GM23338 (cell line): ENCODE measurements at regions not wholly inside any gene's neighbourhood (a gene's known extent, or its start where the extent isn't known, plus 50 kb on each side); places are given as distances from the start of the nearest gene placed in this dataset.

Experiments used
- ATAC-seq: fragments of 200-7000 bp; cut with Tn5 transposase; 3 replicates; pipeline ENCODE4 v1.9.1; 2020
- DNase-seq: peaks from one replicate; pipeline ENCODE4 v3.0.0-alpha.2; 2015; ENCODE audit warnings: low spot score
- H2AFZ ChIP-seq: fragments of 200-600 bp; sonication (generic); 2 replicates; pipeline ENCODE4 v1.8.0; 2016; ENCODE audit warnings: antibody characterized with exemption, mild to moderate bottlenecking, moderate library complexity
- H3F3A ChIP-seq: fragments of 200-600 bp; sonication (generic); replicated peaks from 2 replicates; pipeline ENCODE4 v1.8.0; 2017; ENCODE audit warnings: antibody characterized with exemption, mixed run types, low read depth
- H3K27ac ChIP-seq: fragments of 200-600 bp; sonication (generic); 2 replicates; pipeline ENCODE4 v1.6.1; 2016; ENCODE audit warnings: low read depth
- H3K27me3 ChIP-seq: fragments of 200-600 bp; sonication (generic); 2 replicates; pipeline ENCODE4 v1.8.0; 2016; ENCODE audit warnings: mild to moderate bottlenecking, mixed run types, moderate library complexity; ENCODE audit not compliant: insufficient read depth
- H3K36me3 ChIP-seq: fragments of 200-600 bp; sonication (generic); 2 replicates; pipeline ENCODE4 v1.8.0; 2016; ENCODE audit warnings: mild to moderate bottlenecking; ENCODE audit not compliant: insufficient read depth
- H3K4me1 ChIP-seq: fragments of 200-600 bp; sonication (generic); 2 replicates; pipeline ENCODE4 v1.8.0; 2016; ENCODE audit warnings: mild to moderate bottlenecking, moderate library complexity; ENCODE audit not compliant: insufficient read depth
- H3K4me2 ChIP-seq: fragments of 200-600 bp; sonication (generic); 2 replicates; pipeline ENCODE4 v1.7.1; 2017; ENCODE audit warnings: mixed run types
- H3K4me3 ChIP-seq: fragments of 200-600 bp; sonication (generic); 2 replicates; pipeline ENCODE4 v1.6.1; 2016; ENCODE audit warnings: mixed run types
- H3K79me2 ChIP-seq: fragments of 200-600 bp; sonication (generic); replicated peaks from 2 replicates; pipeline ENCODE4 v1.8.0; 2017; ENCODE audit warnings: mild to moderate bottlenecking; ENCODE audit not compliant: insufficient read depth
- H3K9me2 ChIP-seq: fragments of 200-600 bp; sonication (generic); 2 replicates; pipeline ENCODE4 v1.8.0; 2017; ENCODE audit not compliant: insufficient read depth
- H4K20me1 ChIP-seq: fragments of 200-600 bp; sonication (generic); replicated peaks from 2 replicates; pipeline ENCODE4 v1.8.0; 2017; ENCODE audit warnings: mild to moderate bottlenecking; ENCODE audit not compliant: insufficient read depth
- H3K27ac Mint-ChIP-seq: 2 replicates; pipeline ENCODE4 v1.8.0; 2020; ENCODE audit warnings: inconsistent platforms, mild to moderate bottlenecking, moderate library complexity, mixed read lengths
- H3K27me3 Mint-ChIP-seq: 3 replicates; pipeline ENCODE4 v1.8.0; 2022; ENCODE audit warnings: low read depth, mild to moderate bottlenecking, moderate library complexity, mixed read lengths, inconsistent platforms; ENCODE audit not compliant: insufficient read depth, poor library complexity
- H3K36me3 Mint-ChIP-seq: 3 replicates; pipeline ENCODE4 v1.8.0; 2021; ENCODE audit warnings: low read depth, mild to moderate bottlenecking, inconsistent platforms, moderate library complexity, mixed read lengths
- H3K4me1 Mint-ChIP-seq: 3 replicates; pipeline ENCODE4 v1.8.0; 2020; ENCODE audit warnings: mild to moderate bottlenecking, inconsistent platforms, mixed read lengths
- H3K4me3 Mint-ChIP-seq: 3 replicates; pipeline ENCODE4 v1.8.0; 2021; ENCODE audit warnings: moderate library complexity, mild to moderate bottlenecking, inconsistent platforms, mixed read lengths
- H3K9me3 Mint-ChIP-seq: 3 replicates; pipeline ENCODE4 v1.8.0; 2020; ENCODE audit warnings: moderate library complexity, mild to moderate bottlenecking, inconsistent platforms, mixed read lengths
- CTCF ChIP-seq, 2 experiments: fragments of 200-600 bp in 1 of 2; sonication (generic) in 1 of 2; conservative IDR thresholded peaks; 2 replicates each; pipeline versions ENCODE4 v1.5.1 to v1.6.1; 2016 to 2017; ENCODE audit warnings: antibody characterized with exemption in 2 of 2, low read depth in 2 of 2, mild to moderate bottlenecking in 2 of 2, moderate library complexity in 1 of 2
- ETS1 ChIP-seq: IDR thresholded peaks from 2 replicates; pipeline ENCODE4 v1.6.1; 2016; ENCODE audit warnings: antibody characterized with exemption
- EZH2phosphoT487 ChIP-seq: fragments of 200-600 bp; sonication (generic); IDR thresholded peaks from one replicate; pipeline ENCODE4 v1.8.1; 2018; ENCODE audit warnings: antibody characterized with exemption; ENCODE audit not compliant: unreplicated experiment
- JUNB ChIP-seq: IDR thresholded peaks from one replicate; pipeline ENCODE4 v1.6.1; 2016; ENCODE audit warnings: antibody characterized with exemption; ENCODE audit not compliant: unreplicated experiment
- NANOG ChIP-seq: IDR thresholded peaks from 2 replicates; pipeline ENCODE4 v1.6.1; 2016; ENCODE audit warnings: antibody characterized with exemption, borderline replicate concordance
- POLR2AphosphoS5 ChIP-seq: IDR thresholded peaks from 2 replicates; pipeline ENCODE4 v1.6.1; 2016; ENCODE audit warnings: antibody characterized with exemption, low read depth
- REST ChIP-seq: IDR thresholded peaks from one replicate; pipeline ENCODE4 v1.6.1; 2018; ENCODE audit warnings: antibody characterized with exemption; ENCODE audit not compliant: unreplicated experiment
- STAT1 ChIP-seq: IDR thresholded peaks from one replicate; pipeline ENCODE4 v1.6.1; 2016; ENCODE audit warnings: antibody characterized with exemption; ENCODE audit not compliant: unreplicated experiment
- ZNF114 ChIP-seq: fragments of 250-450 bp; sonication (Bioruptor Pico); IDR thresholded peaks from 2 replicates; pipeline ENCODE4 v1.5.0; 2020; ENCODE audit warnings: mild to moderate bottlenecking, moderate library complexity
- ZNF331 ChIP-seq: fragments of 250-450 bp; sonication (Bioruptor Pico); IDR thresholded peaks from 2 replicates; pipeline ENCODE4 v1.5.0; 2020; ENCODE audit warnings: low read depth, mild to moderate bottlenecking, moderate library complexity

- Histone ChIP-seq H3K36me3 (no peaks in the 10 kb centered on the region), H3K4me1 (no peaks in the 10 kb centered on the region), H2AFZ (no peak overlapping the region), H3K27me3 (no peaks in the 10 kb centered on the region), H3K9me2 (peaks cover 14% of the 10 kb centered on the region), H3K4me2 (no peak overlapping the region), H4K20me1 (no peaks in the 10 kb centered on the region), H3K27ac (no peak overlapping the region), H3K4me3 (no peak overlapping the region), H3K79me2 (no peaks in the 10 kb centered on the region), H3F3A (no peaks in the 10 kb centered on the region)
- no peak for DNase-seq
- H3K27ac Mint-ChIP-seq: no peak overlapping the region
- ATAC-seq: no peak
- no peaks in the 10 kb centered on the region for H3K4me1 Mint-ChIP-seq
- no peaks in the 10 kb centered on the region for H3K36me3 Mint-ChIP-seq
- no peak for TF ChIP-seq ZNF114 (CRISPR knock-in tag)
- no peak for TF ChIP-seq ETS1
- no peak for TF ChIP-seq JUNB
- H3K4me3 Mint-ChIP-seq: no peak overlapping the region
- no peaks in the 10 kb centered on the region for H3K9me3 Mint-ChIP-seq
- no peaks in the 10 kb centered on the region for H3K27me3 Mint-ChIP-seq
Measured at GRCh38 chr3:73718326-73719110, 93.8 kb upstream of the PDZRN3 start.

- H3K27me3 ChIP-seq: no peaks in the 10 kb centered on the region
- Mint-ChIP-seq H3K27ac (no peak overlapping the region), H3K9me3 (no peaks in the 10 kb centered on the region), H3K4me3 (no peak overlapping the region), H3K36me3 (no peaks in the 10 kb centered on the region), H3K4me1 (no peaks in the 10 kb centered on the region), H3K27me3 (no peaks in the 10 kb centered on the region)
- no peaks in the 10 kb centered on the region for H3K79me2 ChIP-seq
- H3K36me3 ChIP-seq: no peaks in the 10 kb centered on the region
- no peaks in the 10 kb centered on the region for H3K4me1 ChIP-seq
- no peak overlapping the region for H3K4me2 ChIP-seq
- no peaks in the 10 kb centered on the region for H4K20me1 ChIP-seq
- no peaks in the 10 kb centered on the region for H3F3A ChIP-seq
- DNase-seq (no peak), ATAC-seq (no peak)
- no peak overlapping the region for H2AFZ ChIP-seq
- peaks cover 21% of the 10 kb centered on the region for H3K9me2 ChIP-seq
- H3K27ac ChIP-seq: no peak overlapping the region
- no peak overlapping the region for H3K4me3 ChIP-seq
- TF ChIP-seq CTCF (conservative IDR thresholded peaks at IDR 0.05; ENCODE audit: low read depth in 2 of 2): no peak
- no peak for TF ChIP-seq STAT1
- TF ChIP-seq EZH2phosphoT487: no peak
- no peak for TF ChIP-seq ETS1
- TF ChIP-seq ZNF331 (CRISPR knock-in tag): no peak
- TF ChIP-seq REST: no peak
- TF ChIP-seq ZNF114 (CRISPR knock-in tag): no peak
- no peak for TF ChIP-seq JUNB
- TF ChIP-seq NANOG: no peak
- TF ChIP-seq POLR2AphosphoS5: no peak
Measured at GRCh38 chr3:73716418-73716817, 91.7 kb upstream of the PDZRN3 start.
